Hepatocyte (in vitro differentiated cells): ENCODE measurements at regions not wholly inside any gene's neighbourhood (a gene's known extent, or its start where the extent isn't known, plus 50 kb on each side); places are given as distances from the start of the nearest gene placed in this dataset.

Experiments
- EZH2phosphoT487 ChIP-seq: fragments of 200-600 bp; sonication (generic); IDR thresholded peaks from one replicate; pipeline ENCODE4 v1.6.1; 2018; ENCODE audit warnings: antibody characterized with exemption, mild to moderate bottlenecking, low read depth, moderate library complexity; ENCODE audit not compliant: unreplicated experiment, severe bottlenecking
- TF ChIP-seq, protein P1 (sequence below): fragments of 200-600 bp; sonication (generic); IDR thresholded peaks from 2 replicates; pipeline ENCODE4 v1.5.1; 2016; ENCODE audit warnings: antibody characterized with exemption, mild to moderate bottlenecking; ENCODE audit not compliant: poor library complexity

DNA sequence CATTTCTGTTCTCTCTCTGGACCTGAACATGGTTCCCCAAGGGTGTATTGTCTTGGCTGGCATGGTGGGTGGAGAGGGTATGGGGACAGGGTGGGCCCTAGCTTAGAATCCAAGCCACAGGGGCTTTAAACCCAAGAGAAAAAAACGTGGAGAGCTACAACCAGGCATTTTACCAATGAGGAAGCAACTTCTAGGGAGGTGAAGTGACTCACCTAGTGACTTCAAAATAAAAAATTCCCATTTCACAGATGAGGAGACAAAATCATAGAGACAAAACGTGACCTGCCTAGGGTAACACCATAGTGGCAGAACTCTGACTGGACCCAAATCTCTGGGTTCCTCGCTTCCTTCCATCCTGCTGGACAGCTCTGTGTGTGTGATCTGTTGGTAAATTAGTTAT is 216.8 kb downstream of the RPLP1 start:
- TF ChIP-seq, protein P1, sequence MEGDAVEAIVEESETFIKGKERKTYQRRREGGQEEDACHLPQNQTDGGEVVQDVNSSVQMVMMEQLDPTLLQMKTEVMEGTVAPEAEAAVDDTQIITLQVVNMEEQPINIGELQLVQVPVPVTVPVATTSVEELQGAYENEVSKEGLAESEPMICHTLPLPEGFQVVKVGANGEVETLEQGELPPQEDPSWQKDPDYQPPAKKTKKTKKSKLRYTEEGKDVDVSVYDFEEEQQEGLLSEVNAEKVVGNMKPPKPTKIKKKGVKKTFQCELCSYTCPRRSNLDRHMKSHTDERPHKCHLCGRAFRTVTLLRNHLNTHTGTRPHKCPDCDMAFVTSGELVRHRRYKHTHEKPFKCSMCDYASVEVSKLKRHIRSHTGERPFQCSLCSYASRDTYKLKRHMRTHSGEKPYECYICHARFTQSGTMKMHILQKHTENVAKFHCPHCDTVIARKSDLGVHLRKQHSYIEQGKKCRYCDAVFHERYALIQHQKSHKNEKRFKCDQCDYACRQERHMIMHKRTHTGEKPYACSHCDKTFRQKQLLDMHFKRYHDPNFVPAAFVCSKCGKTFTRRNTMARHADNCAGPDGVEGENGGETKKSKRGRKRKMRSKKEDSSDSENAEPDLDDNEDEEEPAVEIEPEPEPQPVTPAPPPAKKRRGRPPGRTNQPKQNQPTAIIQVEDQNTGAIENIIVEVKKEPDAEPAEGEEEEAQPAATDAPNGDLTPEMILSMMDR: no peak
- no peak for TF ChIP-seq EZH2phosphoT487
